Mammary epithelial cell (primary cell): ENCODE measurements at regions not wholly inside any gene's neighbourhood (a gene's known extent, or its start where the extent isn't known, plus 50 kb on each side); places are given as distances from the start of the nearest gene placed in this dataset.

Experiments
- EZH2 ChIP-seq: IDR thresholded peaks from 2 replicates; pipeline ENCODE4 v1.6.1; 2012; ENCODE audit warnings: low read length, inconsistent platforms, borderline replicate concordance
- TF ChIP-seq, protein P1 (sequence below), 2 donors: IDR thresholded peaks in 1 of 2; conservative IDR thresholded peaks in 1 of 2; 2 replicates each; pipeline ENCODE4 v1.5.1; 2011 to 2012; ENCODE audit warnings: inconsistent platforms in 2 of 2, low read length in 2 of 2, mild to moderate bottlenecking in 2 of 2, control low read depth in 1 of 2, low read depth in 1 of 2; ENCODE audit not compliant: insufficient read depth in 1 of 2; ENCODE audit errors: extremely low read depth in 1 of 2

GRCh38 chr2:236867441-236868260, 218.0 kb upstream of the COPS8 start:
- no peak for TF ChIP-seq EZH2
- TF ChIP-seq, protein P1, sequence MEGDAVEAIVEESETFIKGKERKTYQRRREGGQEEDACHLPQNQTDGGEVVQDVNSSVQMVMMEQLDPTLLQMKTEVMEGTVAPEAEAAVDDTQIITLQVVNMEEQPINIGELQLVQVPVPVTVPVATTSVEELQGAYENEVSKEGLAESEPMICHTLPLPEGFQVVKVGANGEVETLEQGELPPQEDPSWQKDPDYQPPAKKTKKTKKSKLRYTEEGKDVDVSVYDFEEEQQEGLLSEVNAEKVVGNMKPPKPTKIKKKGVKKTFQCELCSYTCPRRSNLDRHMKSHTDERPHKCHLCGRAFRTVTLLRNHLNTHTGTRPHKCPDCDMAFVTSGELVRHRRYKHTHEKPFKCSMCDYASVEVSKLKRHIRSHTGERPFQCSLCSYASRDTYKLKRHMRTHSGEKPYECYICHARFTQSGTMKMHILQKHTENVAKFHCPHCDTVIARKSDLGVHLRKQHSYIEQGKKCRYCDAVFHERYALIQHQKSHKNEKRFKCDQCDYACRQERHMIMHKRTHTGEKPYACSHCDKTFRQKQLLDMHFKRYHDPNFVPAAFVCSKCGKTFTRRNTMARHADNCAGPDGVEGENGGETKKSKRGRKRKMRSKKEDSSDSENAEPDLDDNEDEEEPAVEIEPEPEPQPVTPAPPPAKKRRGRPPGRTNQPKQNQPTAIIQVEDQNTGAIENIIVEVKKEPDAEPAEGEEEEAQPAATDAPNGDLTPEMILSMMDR (conservative IDR thresholded peaks at IDR 0.05 in 1 of 2, IDR thresholded peaks at IDR 0.05 in 1 of 2; ENCODE audit: extremely low read depth in 1 of 2, insufficient read depth in 1 of 2, low read depth in 1 of 2, low read length in 2 of 2), result no peak
